ENCODE measurements at regions not wholly inside any gene's neighbourhood (a gene's known extent, or its start where the extent isn't known, plus 50 kb on each side); places are given as distances from the start of the nearest gene placed in this dataset.

- TF ChIP-seq CTCF (IDR thresholded peaks at IDR 0.05; ENCODE audit: borderline replicate concordance, insufficient read depth, low read depth, low read length), result no peak
- no peak overlapping the region for H3K4me3 ChIP-seq (ENCODE audit: low read depth, low read length)
Measured at GRCh38 chr3:72335458-72336095, 512.7 kb downstream of the SHQ1 start.

- H3K4me3 ChIP-seq (ENCODE audit: low read depth, low read length), result no peak overlapping the region
- TF ChIP-seq CTCF (IDR thresholded peaks at IDR 0.05; ENCODE audit: borderline replicate concordance, insufficient read depth, low read depth, low read length), result no peak
Measured at GRCh38 chr3:72334681-72335457, 513.4 kb downstream of the SHQ1 start.

GRCh38 chr3:72332689-72333088 lies 515.6 kb downstream of the SHQ1 start:
- H3K4me3 ChIP-seq (ENCODE audit: low read depth, low read length), result no peak overlapping the region
- no peak for TF ChIP-seq CTCF (IDR thresholded peaks at IDR 0.05; ENCODE audit: borderline replicate concordance, insufficient read depth, low read depth, low read length)

DNA sequence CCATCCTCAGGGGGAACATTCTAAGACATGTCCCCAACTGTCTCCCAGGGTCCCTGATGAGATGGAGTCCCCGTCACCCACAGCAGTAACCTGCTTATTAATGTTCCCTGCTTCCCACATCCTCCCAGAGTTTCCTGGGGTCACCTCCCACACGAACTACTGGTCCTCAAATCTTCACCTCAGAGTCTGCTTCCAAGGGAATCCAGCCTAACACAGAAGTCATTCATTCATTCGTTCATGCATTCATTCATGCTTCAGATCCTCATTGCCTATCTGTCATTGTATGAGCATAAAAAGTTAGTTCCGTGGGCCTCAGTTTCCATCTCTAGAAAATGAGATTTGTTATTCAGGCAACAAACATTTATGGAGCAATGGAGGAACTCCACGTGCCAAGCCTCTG lies 516.2 kb downstream of the SHQ1 start:
- no peak overlapping the region for H3K4me3 ChIP-seq (ENCODE audit: low read depth, low read length)
- no peak for TF ChIP-seq CTCF (IDR thresholded peaks at IDR 0.05; ENCODE audit: borderline replicate concordance, insufficient read depth, low read depth, low read length)

DNA sequence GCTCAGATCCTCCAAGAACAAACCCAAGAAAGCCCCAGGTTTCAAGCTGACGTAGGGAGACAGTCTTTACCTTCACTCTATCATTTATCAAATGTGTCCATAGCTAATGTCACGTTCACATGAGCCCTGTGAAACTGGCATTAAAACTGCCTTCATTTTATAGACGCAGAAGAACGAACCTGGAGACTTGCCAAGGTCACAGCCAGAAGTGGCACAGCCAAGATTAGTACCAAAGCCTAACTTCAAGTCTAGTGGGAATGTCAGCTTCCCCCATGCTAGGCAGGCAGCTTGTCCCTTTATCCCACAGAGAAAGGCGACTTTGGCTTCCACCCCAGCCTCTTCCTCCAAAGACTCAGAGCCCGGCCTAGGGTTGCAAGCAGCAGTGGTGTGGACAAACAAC lies 517.2 kb downstream of the SHQ1 start:
- no peak overlapping the region for H3K4me3 ChIP-seq (ENCODE audit: low read depth, low read length)
- no peak for TF ChIP-seq CTCF (IDR thresholded peaks at IDR 0.05; ENCODE audit: borderline replicate concordance, insufficient read depth, low read depth, low read length)

DNA sequence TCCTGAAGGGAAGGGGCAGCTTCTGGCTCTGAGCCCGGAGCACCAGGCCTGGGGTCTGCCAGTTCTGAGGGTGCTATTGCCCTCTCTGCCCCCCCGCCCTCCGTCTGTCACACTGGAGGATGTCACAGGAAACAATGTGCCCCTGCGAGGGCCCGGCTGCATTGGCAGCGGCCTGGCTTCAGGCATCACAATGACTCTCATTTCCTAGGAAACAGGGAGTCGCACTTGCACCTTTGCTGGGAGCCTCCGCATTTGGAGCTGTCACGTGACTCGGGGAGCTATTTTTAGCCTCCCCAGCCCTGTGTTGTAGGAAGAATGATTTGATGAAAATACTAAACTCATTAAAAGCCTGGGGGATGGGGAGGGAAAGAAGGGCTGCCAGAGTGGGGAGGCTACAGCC lies 518.9 kb downstream of the SHQ1 start:
- no peak overlapping the region for H3K4me3 ChIP-seq (ENCODE audit: low read depth, low read length)
- no peak for TF ChIP-seq CTCF (IDR thresholded peaks at IDR 0.05; ENCODE audit: borderline replicate concordance, insufficient read depth, low read depth, low read length)

- no peak overlapping the region for H3K4me3 ChIP-seq (ENCODE audit: low read depth, low read length)
- no peak for TF ChIP-seq CTCF (IDR thresholded peaks at IDR 0.05; ENCODE audit: borderline replicate concordance, insufficient read depth, low read depth, low read length)
Measured at GRCh38 chr3:72328755-72329277, 519.4 kb downstream of the SHQ1 start.

Data from GM12875 (cell line).